ENCODE measurements at regions not wholly inside any gene's neighbourhood (a gene's known extent, or its start where the extent isn't known, plus 50 kb on each side); places are given as distances from the start of the nearest gene placed in this dataset.

DNA sequence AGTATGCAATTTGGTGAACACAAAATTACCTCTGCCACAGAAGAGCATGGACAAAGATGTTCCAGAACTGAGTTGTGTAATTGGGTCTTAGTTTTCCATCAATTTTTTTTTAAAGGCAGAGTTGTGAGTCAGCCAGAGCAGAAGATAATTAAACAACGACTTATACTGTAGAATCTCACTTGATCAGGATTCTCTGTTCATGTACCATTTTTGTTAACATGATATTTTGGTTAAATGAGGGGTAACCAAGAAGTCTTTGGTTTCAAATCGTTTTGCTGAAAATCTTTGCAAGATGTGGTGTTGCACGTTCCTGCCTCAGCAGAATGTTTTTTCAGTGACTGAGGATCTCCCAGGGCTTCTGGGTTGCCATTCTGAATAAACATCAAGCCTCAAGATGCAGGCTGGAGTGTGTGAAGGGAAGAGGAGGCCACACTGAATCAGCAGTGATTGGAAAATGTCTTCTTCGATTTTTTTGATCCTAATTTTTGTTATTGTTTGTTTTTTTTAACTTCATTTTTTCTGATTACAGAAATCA, 232.6 kb upstream of the IRX3 start:
- DNase-seq (ENCODE audit: low read depth): no peak

DNA sequence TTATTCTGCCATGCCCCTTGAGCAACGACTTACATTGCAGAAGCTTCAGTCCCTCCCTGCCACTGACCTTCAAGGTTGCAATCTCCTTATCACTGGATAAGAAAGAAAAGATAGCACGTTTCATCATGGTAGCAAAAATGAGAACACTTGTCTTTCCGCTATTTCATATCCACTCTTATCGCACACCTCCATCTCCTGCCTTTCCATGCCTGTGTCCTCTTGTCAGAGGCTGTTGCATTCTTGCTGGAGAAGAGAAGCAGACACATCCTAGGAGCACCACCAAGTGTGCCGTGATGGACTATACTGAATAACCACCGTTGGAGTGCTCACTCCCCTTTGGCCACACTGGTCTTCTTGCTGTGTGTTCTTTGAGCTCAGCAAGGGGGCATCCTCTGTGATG, 230.6 kb upstream of the IRX3 start:
- no peak for DNase-seq (ENCODE audit: low read depth)

DNA sequence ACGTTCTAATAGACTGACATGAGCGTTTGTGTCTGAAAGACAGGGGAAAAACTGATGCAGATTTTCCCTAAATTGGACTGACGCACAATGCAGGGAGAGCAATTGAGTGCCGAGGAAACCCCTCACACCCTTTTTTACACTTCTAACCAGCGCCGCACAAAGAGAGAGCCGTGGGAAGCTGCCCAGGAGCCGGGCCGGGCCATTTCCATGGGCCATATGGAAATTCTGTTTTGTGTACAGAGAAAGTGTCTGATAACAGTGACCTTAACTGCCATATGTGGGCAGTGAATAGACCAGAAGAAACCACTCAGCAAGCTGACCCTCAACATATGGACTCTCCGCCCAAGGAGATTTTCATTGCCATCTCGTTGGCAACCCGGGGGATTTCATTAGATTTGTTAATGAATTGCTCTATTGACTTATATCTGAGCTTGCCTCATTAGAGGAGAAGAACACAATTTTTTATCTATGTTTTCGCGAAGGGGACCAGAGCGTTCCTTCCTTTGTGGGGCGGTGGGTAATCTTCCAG, 225.9 kb upstream of the IRX3 start:
- no peak for DNase-seq (ENCODE audit: low read depth)

DNA sequence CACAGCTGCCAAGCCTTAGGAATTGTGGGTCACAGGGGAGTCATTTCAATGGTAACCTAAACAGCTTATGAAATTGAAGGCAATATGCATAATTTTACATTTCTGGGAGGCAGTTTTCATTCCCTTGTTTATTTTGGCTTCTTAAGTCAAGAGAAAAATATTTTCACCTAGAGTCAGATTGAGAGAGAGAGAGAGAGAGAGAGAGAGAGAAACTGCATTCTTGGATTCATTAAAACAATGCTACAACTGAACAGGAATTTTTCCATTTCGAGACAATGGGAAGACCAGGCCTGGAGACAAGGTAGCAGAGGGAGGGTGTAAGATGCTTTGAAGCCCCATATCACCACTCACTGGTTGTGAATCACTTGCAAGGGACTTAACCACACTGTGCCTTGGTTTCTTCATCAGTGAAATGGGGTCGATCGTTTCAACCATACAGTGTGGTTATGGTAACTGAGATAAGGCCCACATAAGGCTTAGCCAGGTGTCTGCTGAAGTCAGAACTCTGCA, 224.7 kb upstream of the IRX3 start:
- DNase-seq (ENCODE audit: low read depth): peak; percentile 17

DNA sequence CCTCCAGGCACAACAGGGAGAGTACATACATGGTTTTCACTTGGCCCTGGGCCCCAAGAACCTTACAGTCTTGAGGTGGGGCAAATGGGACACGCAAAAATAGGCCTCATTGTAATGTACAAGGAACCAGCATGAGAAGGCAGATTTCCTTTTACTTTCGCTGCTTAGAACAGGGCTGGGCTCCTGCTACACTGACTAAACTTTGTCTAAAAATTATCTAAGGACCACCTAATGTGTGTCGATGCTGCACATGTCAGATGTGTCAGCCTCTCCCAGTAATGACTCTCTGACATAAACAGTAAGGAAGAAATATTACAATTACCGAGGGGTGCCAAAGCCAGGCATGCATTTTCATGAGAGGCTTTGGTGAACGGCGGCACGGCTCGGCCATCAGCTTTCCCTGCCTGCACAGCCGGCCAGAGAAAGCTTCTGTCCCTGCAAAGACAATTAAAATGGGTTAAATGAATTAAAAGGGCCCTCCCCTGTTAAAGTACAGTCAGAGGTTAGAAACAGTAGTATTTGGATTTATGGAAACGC, 224.2 kb upstream of the IRX3 start:
- DNase-seq (ENCODE audit: low read depth): no peak

DNA sequence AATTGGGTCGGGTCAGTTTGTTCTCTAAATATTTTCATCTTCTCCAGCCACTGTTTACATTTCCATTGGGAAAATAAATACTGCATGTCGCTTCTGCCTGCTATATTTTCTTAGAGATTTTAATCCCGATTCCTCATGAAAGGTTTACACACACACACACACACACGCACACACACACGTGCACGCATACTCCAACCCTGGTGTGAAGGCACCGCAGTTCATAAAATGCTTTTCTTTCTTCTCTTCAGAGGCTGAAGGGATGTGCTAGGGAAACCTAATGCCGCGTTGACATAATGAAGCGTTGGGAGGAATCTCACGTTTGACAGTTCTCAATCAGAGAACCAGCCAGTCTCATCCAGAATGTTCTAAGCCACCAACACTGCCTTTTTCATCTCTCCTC, 222.9 kb upstream of the IRX3 start:
- DNase-seq (ENCODE audit: low read depth): no peak

DNA sequence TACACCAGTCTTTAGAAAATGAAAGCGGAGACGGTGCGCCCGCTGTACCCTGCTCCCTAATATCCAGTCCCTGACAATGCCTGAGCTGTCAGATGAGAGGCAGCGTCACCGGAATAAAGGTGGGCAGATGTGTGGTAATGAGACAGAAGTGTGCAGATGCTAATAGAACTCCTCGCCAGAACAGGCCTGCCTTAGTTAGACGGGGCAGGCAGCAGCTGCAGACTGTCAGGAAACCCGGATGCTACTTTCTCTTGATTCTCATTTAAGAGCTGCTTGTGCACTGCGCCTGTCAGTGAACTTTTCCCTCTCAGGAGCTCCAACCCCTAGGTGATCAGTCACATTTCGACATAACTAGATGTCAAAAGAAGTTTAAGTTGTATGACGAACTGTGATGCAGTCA, 221.8 kb upstream of the IRX3 start:
- DNase-seq (ENCODE audit: low read depth): no peak

DNA sequence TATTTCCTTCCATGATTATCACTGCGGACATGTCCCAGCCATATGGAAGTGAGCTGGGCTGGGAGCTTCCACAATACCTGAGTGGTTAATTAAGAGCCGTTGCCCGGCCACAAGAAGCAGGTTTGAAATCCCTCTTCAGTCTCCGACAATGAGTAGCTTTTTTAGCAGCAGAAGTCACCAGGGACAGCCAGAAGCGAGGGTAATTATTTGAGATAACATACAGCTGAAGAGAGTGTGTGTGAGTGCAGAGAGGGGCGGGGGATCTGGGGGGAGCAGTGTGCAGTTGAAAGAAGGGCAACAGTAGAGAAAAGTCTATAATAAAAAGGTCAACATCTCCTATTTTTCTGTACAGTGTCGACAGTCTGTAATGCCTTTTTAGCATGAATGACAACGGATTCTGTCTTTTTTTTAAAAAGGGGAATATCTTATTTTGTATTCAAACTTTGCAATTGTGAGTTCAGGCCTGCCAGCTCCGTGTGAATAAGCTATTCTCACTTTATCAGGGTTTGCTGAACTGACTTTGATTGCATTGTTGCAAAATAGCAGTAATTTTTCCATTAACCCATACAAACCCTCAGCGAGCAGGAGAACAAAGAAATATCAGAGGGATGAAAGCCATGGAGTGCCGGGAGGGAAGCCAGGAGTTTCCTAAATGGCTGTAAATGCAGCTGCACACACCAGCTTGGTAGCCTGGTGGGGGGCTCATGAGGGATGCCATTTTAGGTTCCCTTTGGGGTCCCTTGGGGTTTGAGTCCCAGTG, 220.3 kb upstream of the IRX3 start:
- no peak for DNase-seq (ENCODE audit: low read depth)

DNA sequence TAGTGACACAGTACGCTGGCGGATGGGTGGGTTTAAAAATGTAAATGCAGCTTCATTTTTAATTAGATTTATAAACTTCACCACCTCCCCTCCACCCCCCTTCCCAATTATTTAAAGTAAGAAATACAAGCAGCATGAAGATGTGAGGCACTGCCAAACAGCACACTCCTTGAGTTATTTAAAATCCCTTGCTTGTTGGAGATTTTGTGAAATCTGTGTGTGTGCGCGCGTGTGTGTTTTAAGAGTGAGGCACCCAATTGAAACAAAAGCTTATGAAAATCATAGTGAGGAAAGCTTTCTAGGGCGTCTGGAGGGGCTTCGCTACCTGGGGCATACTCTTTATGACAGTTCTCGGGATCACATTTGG, 219.6 kb upstream of the IRX3 start:
- DNase-seq (ENCODE audit: low read depth): no peak

DNA sequence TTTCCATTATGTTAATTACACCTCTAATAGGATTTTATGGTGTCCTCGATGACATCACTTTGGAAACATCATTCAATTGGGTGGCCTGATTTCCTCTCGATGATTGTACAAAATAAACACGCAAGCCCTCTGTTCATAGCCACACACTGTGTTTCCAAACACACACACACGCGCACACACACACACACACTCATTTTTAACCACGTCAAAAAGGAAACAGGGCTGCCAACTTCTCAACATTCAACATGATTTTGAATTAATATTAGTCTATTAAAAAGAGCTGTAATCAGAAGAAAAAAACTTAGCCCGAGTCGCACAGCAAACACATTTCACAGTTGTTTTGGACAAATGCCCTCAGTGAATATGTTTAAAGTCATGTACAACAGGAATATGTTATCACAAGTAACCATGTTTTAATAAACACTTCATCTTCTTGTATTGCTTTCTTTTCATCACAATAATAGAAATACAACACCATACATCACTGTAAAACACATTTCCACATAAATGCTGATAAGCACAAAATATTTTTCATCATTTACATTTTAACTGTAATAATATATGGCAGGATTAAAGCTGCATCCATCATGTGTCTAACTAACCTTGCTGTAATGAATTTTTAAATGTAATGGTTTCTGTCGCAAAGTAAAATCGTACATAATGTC, 219.1 kb upstream of the IRX3 start:
- no peak for DNase-seq (ENCODE audit: low read depth)

DNA sequence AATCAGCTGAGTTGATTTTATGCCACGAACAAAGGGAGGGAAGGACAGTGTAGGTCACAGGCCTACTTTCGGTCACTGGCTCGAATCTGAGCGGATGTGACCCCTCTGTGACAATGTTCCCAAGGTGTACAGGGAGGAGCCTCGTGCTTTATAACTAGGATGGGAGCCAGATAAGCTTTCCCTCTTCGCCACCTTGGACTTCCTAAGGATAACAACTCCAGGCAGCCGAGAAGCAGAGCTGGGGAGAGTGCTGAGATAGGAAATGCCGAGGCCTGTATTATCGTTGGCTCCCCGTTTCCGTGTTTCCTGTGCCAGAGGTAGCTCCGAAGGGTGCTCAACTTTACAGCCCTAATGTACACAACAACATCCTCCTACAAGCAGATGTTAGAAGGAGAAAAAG, 217.8 kb upstream of the IRX3 start:
- no peak for DNase-seq (ENCODE audit: low read depth)

DNA sequence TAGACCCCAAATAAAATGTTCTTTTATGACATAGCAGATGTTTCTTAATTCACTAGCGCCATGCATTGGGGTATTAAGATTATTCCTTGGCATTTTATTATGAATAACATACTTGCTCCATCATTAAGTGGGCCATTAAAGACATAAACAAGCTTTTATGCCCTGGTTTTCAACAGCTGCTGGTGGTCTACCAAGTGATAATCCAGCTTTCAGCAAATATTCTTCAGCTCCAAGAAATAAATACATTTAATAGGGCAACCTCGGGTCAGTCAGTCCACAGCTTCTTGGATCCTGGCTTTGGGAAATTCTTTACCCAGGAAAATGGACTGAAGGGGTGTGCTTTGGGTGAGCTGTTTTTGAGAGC, 217.3 kb upstream of the IRX3 start:
- no peak for DNase-seq (ENCODE audit: low read depth)

DNA sequence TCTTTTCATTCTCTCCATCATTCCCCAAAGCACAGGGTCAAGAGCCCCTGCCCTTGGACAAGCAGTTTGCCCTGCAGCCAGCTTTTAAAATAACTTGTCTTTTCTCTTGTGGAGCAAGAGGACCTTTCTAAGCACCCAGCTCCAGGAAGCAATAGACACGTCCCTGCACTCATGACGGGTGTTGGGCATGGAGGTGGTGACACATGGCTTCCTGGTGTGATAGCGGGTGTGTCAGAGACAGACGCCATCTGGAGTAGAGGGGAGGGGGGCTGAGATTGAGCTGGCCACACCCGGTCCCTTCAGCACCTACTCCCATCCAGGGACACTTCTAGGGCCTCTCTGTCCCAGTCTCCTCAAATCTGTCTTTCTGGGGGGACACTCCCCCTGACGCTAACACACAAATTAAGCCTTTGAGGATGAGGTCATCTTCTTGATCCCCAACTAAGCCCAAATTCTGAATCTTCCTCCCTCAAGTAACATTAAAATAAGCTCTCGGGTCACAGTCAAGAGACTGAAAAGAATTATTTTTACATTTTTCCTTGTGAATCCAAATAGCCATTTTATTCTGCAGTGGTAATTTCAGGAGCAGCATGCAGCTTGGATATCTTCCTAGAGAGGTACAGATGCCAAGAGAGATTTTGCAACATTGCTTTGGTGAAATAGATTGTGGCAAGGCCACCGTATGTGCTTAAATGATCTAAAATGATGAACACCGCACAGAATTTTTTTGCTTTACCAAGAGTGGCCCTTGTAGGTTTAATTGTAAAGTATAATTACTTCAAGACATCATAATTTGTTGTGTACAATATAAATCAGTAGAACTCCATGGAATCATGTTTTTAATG, 216.6 kb upstream of the IRX3 start:
- peak; percentile 19 for DNase-seq (ENCODE audit: low read depth)

DNA sequence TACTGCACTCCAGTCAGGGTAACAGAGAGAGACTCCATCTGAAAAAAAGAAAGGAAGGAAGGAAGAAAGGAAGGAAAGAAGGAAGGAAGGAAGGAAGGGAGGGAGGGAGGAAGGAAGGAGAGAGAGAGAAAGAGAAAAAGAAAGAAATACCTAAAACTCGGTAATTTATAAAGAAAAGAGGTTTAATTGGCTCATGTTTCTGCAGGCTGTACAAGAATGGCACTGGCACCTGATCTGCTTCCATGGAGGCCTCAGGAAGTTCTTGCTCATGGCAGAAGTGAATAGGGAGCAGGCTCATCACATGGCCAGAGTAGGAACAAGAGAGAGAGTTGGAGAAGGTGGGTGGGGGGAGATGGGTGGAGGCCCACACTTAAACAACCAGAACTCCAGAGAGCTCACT, 215.2 kb upstream of the IRX3 start:
- DNase-seq (ENCODE audit: low read depth): no peak

DNA sequence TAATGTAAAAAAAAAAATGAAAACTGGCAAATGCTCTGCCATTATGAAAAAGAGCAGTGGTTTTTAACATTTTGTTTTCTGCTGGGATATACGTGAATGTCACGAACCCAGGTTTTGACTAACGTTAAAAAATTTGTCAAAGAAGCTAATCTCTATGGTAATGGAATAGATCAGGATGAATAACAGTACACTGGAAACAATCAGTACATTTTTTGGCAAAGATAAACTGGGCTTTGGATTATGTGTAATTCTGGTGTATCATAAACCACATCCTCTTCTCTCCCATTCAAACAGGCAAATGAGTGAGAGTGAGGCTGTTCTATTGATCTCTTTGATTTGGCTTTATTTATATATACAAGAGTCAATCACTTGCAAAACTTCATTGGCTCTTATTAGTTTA, 207.0 kb upstream of the IRX3 start:
- DNase-seq (ENCODE audit: low read depth): no peak

DNA sequence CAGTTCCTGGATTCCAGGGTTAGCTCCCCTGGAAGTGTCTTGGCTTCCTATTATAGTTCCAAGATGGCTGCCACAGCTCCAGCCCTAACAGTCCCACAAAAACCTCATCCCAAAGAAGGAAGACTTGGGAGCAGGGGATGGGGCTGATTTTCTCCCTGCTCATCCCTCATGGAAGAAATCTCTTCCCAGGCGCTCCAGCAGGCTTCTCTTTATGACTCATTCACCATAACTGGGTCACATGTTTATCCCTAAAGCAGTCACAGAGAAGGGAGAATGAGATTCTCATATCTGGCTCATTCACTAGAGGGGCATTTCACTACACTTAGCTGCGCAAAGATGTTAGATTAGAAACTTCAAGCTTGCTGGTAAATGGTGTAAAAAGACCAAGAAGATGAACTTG, 206.5 kb upstream of the IRX3 start:
- no peak for DNase-seq (ENCODE audit: low read depth)

DNA sequence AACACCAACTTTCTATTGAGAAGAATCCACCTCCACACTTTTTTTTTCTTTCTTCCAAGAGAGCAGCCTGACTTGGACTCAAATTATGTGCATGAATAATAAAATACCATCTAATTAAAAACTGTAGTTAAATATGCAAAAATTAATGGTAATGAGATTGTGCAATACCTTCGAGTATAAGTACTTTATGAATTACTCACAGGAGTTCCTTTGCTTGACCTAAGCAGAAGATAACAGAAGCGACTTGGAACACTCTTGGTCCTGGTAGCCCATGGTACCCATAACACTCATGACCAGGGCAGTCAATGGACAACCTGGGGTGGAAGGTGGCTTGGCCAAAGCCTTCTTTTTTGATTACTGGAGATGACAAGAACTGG, 203.5 kb upstream of the IRX3 start:
- DNase-seq (ENCODE audit: low read depth): no peak

DNA sequence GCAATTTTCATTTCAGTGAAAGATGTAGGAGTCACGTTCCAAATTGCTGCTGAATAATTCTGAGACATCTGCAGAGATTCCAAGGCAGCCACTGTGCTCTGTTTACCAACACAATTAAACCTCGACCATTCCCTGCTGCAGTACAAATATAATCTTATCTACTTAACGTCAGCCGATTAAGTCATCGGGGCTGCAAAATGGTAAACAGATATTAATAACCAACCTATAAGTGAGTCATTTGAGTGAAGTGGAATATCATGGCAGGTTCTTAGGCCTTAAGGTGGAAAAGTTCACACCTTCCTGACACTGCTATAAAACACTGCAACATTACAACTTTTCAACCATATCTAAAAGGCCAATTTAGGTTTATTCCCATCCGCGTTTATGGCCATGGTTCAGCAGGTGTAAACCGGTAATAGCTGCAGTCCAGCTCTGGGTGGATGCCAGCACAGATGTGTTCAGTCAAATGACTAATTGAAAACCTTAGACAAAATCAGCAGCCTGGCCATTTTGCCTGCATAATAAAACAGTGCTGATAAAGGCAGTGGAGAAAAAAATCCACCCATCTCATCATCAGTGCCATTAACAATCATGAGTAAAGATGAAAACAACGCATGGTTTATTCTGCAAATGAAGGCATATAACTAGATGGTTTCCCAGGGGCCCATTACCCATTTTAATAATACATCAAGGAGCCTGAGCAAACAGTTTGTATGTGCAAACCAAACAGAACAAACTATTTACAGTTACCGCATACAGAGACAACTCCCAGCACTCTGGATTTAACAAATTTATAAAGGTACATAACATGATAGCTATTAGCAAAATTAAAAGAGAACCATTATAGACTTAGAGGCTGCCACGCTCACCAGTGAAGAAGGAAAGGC, 202.9 kb upstream of the IRX3 start:
- no peak for DNase-seq (ENCODE audit: low read depth)

DNA sequence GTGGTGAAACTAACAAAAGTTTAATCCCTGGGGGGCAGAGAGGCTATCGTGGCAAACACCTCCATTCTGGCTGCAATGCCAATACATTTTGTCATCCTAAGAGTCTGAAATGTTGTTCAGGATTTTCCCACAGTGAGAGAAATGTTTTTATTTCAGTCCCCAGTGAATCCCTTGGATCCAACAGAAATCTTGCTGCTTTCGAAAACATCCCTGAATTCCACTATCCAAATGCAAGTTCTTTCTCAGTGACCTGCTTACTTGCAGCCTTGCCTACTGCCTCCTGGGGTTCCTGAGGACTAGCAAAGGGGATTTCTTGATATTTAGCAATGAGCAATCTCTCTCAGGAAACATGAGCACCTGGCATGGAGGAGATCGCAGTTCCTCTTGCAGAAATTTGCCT, 202.1 kb upstream of the IRX3 start:
- DNase-seq (ENCODE audit: low read depth): no peak

DNA sequence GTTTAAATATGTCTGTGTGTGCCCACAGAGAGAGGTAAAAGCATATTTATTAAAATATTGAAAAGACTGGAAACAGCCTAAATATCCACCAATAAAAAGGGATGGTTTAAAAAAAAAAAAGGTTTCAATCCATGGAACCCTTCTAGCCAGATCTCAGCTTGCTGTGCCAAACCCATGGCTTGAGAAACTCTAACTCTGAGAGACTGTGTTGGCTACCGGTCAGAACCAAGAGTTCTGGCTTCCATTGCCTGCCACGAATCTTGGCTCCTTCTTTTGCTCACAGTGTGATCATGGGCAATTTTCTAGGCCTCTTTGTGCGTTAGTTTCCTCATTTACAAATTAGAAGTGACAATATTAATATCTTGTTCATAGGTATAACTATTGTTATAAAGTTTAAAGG, 201.3 kb upstream of the IRX3 start:
- DNase-seq (ENCODE audit: low read depth): no peak

DNA sequence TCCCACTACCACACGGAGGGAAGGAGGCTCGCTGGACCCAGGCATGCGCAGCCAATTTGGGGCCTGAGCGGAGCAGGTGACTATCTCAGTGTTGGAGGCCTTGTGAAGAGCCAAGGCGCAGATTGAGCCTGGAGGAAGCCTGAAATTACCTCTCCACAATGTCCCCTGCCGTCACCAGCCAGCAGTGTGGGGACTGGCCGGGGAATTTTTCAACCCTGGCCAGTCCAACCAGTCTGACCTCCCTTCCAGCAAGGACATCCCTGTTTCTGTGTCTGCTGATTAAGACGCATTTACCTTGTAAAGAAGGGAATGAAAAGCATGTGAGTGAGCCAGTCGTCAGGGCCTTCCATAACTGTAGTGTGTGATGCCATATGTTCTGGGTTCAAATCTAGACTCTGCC, 198.1 kb upstream of the IRX3 start:
- DNase-seq (ENCODE audit: low read depth): no peak
